GM12878 (cell line): ENCODE measurements at regions not wholly inside any gene's neighbourhood (a gene's known extent, or its start where the extent isn't known, plus 50 kb on each side); places are given as distances from the start of the nearest gene placed in this dataset.

ENCODE experiments used
- ATAC-seq: fragments of 200-7000 bp; cut with Tn5 transposase; 3 replicates; pipeline ENCODE4 v1.9.1; 2020; ENCODE audit warnings: mild to moderate bottlenecking, moderate library complexity
- BruUV-seq: library from RNA; stranded (reverse); fragments of 400-500 nt; replicated peaks from 2 replicates; lab custom pipeline; 2021; lab: Mats Ljungman, UMichigan
- CTCF ChIA-PET: fragments of 300-600 bp; sonication (Branson Sonifier 250); formaldehyde crosslinking; extraction: SDS; loops from one replicate; lab custom pipeline; 2021; ENCODE audit warnings: inconsistent platforms; lab: Yijun Ruan, JAX
- POLR2A ChIA-PET: fragments of 350-600 bp; formaldehyde crosslinking; extraction: SDS; loops from one replicate; lab custom pipeline; 2021; ENCODE audit warnings: inconsistent platforms; lab: Charles Lee
- RAD21 ChIA-PET: fragments of 300-600 bp; sonication (Branson Sonifier 250); formaldehyde crosslinking; loops from one replicate; lab custom pipeline; 2023; ENCODE audit warnings: antibody characterized with exemption; ENCODE audit not compliant: unreplicated experiment; lab: Charles Lee
- SMC1A ChIA-PET: fragments of 300-600 bp; sonication (Branson Sonifier 250); formaldehyde crosslinking; loops from one replicate; lab custom pipeline; 2023; ENCODE audit not compliant: unreplicated experiment, uncharacterized antibody; lab: Charles Lee
- DNase-seq: peaks from one replicate; pipeline ENCODE4 v3.0.0-alpha.2; 2011; ENCODE audit warnings: low read depth, low spot score
- FAIRE-seq: peaks from 3 replicates; lab custom pipeline; 2011; peaks lifted over from hg19 to GRCh38; lab: Jason Lieb, UNC
- H2AFZ ChIP-seq: 2 replicates; pipeline ENCODE4 v1.6.0; 2011; ENCODE audit warnings: low read depth, low read length, control low read depth; ENCODE audit not compliant: control insufficient read depth
- H3K27ac ChIP-seq: 2 replicates; pipeline ENCODE4 v1.5.1; 2011; ENCODE audit warnings: control low read depth; ENCODE audit not compliant: control insufficient read depth, insufficient read depth
- H3K27me3 ChIP-seq, 2 experiments: replicated peaks in 1 of 2; 2 replicates each; pipeline versions ENCODE4 v1.6.0 to v1.6.1; 2011; ENCODE audit warnings: low read length in 1 of 2; ENCODE audit not compliant: control insufficient read depth in 2 of 2, insufficient read depth in 2 of 2
- H3K36me3 ChIP-seq, 2 experiments: 2 replicates each; pipeline ENCODE4 v1.5.1; 2011; ENCODE audit warnings: low read length in 1 of 2; ENCODE audit not compliant: control insufficient read depth in 2 of 2, insufficient read depth in 2 of 2
- H3K4me1 ChIP-seq: 2 replicates; pipeline ENCODE4 v1.6.1; 2011; ENCODE audit warnings: mild to moderate bottlenecking, low read length, moderate library complexity, mixed read lengths; ENCODE audit not compliant: control insufficient read depth, insufficient read depth
- H3K4me2 ChIP-seq: 2 replicates; pipeline ENCODE4 v1.6.0; 2011; ENCODE audit warnings: control low read depth; ENCODE audit not compliant: control insufficient read depth, insufficient read depth
- H3K4me3 ChIP-seq: fragments of 200-600 bp; sonication (generic); 2 replicates; pipeline ENCODE4 v1.5.1; 2016
- H3K79me2 ChIP-seq: 2 replicates; pipeline ENCODE4 v1.6.0; 2011; ENCODE audit warnings: low read length; ENCODE audit not compliant: control insufficient read depth, insufficient read depth
- H3K9ac ChIP-seq: 2 replicates; pipeline ENCODE4 v1.8.0; 2011; ENCODE audit warnings: low read length, control low read depth, mixed read lengths; ENCODE audit not compliant: control insufficient read depth, insufficient read depth
- H3K9me3 ChIP-seq: replicated peaks from 3 replicates; pipeline ENCODE4 v1.5.1; 2011; ENCODE audit warnings: mild to moderate bottlenecking, low read length; ENCODE audit not compliant: control insufficient read depth, insufficient read depth
- H4K20me1 ChIP-seq: 2 replicates; pipeline ENCODE4 v1.6.0; 2011; ENCODE audit not compliant: control insufficient read depth, insufficient read depth
- CBX5 ChIP-seq: sonication (generic); IDR thresholded peaks from 2 replicates; pipeline ENCODE4 v1.6.1; 2016; ENCODE audit warnings: low read depth, moderate library complexity, mild to moderate bottlenecking, inconsistent platforms
- CEBPB ChIP-seq, 2 experiments: fragments of 150-350 bp in 1 of 2; IDR thresholded peaks; 2 replicates each; pipeline ENCODE4 v1.6.1; 2012 to 2014; ENCODE audit warnings: low read depth in 2 of 2, low read length in 2 of 2, borderline replicate concordance in 1 of 2, inconsistent platforms in 1 of 2
- PAX5 ChIP-seq: IDR thresholded peaks from 2 replicates; pipeline ENCODE4 v1.6.1; 2011; ENCODE audit warnings: low read depth, low read length, borderline replicate concordance
- SIN3A ChIP-seq: IDR thresholded peaks from 2 replicates; pipeline ENCODE4 v1.6.1; 2012; ENCODE audit warnings: low read depth, low read length, improper control_type of control experiment
- SMARCA5 ChIP-seq: fragments of 450-650 bp; IDR thresholded peaks from 2 replicates; pipeline ENCODE4 v1.6.1; 2017; ENCODE audit warnings: mild to moderate bottlenecking
- SRF ChIP-seq, 2 experiments: IDR thresholded peaks; 2 replicates each; pipeline ENCODE4 v1.6.1; 2011; ENCODE audit warnings: low read depth in 2 of 2, low read length in 2 of 2, mild to moderate bottlenecking in 1 of 2, moderate library complexity in 1 of 2
- WGBS: methylation state at CpG from one replicate; pipeline ENCODE4 v1.1.6; 2016; ENCODE audit warnings: low lambda C conversion rate; ENCODE audit not compliant: insufficient replicate concordance, insufficient coverage; ENCODE audit errors: missing lambda C conversion rate; 5-methylcytosine and 5-hydroxymethylcytosine counted together
- in situ Hi-C: fragments of 300-500 bp; cut with MboI; formaldehyde crosslinking; loops from 9 replicates; pipeline ENCODE4 v1.14.3; 2018; ENCODE audit warnings: mixed read lengths
- intact Hi-C: fragments of 100-400 bp; cut with micrococcal nuclease; formaldehyde crosslinking; loops from one replicate; pipeline ENCODE4 v1.14.2; 2022; ENCODE audit not compliant: unreplicated experiment
- TF ChIP-seq, protein P1 (sequence below): fragments of 450-650 bp; formaldehyde crosslinking; IDR thresholded peaks from 2 replicates; pipeline ENCODE4 v1.4.0; 2020; ENCODE audit warnings: mild to moderate bottlenecking, moderate library complexity
- TF ChIP-seq, protein P2 (sequence below): fragments of 450-650 bp; IDR thresholded peaks from 2 replicates; pipeline ENCODE4 v1.6.1; 2017; ENCODE audit warnings: mild to moderate bottlenecking, low read depth, inconsistent platforms; ENCODE audit not compliant: poor library complexity, severe bottlenecking
- TF ChIP-seq, protein P3 (sequence below): fragments of 450-650 bp; IDR thresholded peaks from 2 replicates; pipeline ENCODE4 v1.6.1; 2017; ENCODE audit warnings: borderline replicate concordance
- TF ChIP-seq, protein P4 (sequence below): fragments of 450-650 bp; formaldehyde crosslinking; IDR thresholded peaks from 2 replicates; pipeline ENCODE4 v1.4.0; 2022; ENCODE audit warnings: mild to moderate bottlenecking, moderate library complexity

DNA sequence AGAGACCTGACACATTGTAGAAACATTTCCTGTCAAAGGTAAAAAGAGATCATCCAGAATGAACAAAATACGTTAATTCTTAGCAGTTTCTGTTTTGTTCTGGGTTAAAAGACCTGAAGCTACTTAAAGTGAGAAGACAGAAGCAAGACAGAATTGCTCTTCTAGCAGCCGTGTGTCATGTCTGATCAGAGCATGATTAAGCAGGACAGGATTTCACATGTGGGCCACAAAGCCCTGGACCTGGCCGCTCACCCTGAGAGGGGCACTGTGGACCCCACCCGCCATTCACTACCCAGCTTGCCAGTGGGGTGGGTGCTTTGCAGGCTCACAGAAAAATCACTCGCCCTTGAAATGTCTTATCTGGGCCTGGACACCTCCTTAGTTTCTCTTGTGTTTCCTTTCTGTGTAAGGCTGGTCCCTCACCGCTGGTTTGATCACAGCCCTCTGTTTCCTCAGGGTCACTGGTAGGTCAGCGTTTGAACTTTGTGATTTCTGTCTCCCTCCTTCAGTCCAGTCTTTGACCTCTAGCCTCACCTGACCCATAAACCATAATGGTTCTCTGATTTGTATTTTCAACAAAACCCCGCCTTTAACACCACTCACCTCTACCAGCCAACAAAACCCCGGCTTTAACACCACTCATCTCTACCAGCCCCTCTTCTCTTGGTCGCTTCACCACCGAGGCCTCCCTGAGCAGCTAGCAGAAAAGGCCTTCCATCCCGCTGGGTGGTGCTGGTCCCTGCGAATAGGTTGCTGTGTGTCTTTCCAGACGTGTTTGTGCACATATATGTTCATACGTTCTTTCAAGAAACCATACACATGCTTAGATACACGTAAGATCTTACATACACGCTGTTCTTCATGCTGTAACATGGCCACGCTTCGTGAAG is 185.0 kb downstream of the OR4M2 start:
- no peaks in the 10 kb centered on the region for H3K27me3 ChIP-seq
- no peak overlapping the region for H3K4me3 ChIP-seq
- in situ Hi-C loops = no loop called here
- RAD21 ChIA-PET = no interaction called here
- H3K27ac ChIP-seq = no peak overlapping the region
- 38% methylated on average over 19 of the region's 19 CpGs for WGBS
- H4K20me1 ChIP-seq = no peaks in the 10 kb centered on the region
- H3K4me2 ChIP-seq = no peak overlapping the region
- no TSS peak for BruUV-seq
- no peaks in the 10 kb centered on the region for H3K9me3 ChIP-seq
- SMC1A ChIA-PET = no interaction called here
- H3K4me1 ChIP-seq = no peaks in the 10 kb centered on the region
- no peaks in the 10 kb centered on the region for H3K36me3 ChIP-seq
- CTCF ChIA-PET = no interaction called here
- no peak; the same call in 2 of the 3 replicates for ATAC-seq
- intact Hi-C loops = no loop called here
- H3K79me2 ChIP-seq = no peaks in the 10 kb centered on the region
- no peak for DNase-seq
- H3K9ac ChIP-seq = no peak overlapping the region
- no peak overlapping the region for H2AFZ ChIP-seq
- POLR2A ChIA-PET = no interaction called here
- FAIRE-seq = no peak
- TF ChIP-seq, protein P1, sequence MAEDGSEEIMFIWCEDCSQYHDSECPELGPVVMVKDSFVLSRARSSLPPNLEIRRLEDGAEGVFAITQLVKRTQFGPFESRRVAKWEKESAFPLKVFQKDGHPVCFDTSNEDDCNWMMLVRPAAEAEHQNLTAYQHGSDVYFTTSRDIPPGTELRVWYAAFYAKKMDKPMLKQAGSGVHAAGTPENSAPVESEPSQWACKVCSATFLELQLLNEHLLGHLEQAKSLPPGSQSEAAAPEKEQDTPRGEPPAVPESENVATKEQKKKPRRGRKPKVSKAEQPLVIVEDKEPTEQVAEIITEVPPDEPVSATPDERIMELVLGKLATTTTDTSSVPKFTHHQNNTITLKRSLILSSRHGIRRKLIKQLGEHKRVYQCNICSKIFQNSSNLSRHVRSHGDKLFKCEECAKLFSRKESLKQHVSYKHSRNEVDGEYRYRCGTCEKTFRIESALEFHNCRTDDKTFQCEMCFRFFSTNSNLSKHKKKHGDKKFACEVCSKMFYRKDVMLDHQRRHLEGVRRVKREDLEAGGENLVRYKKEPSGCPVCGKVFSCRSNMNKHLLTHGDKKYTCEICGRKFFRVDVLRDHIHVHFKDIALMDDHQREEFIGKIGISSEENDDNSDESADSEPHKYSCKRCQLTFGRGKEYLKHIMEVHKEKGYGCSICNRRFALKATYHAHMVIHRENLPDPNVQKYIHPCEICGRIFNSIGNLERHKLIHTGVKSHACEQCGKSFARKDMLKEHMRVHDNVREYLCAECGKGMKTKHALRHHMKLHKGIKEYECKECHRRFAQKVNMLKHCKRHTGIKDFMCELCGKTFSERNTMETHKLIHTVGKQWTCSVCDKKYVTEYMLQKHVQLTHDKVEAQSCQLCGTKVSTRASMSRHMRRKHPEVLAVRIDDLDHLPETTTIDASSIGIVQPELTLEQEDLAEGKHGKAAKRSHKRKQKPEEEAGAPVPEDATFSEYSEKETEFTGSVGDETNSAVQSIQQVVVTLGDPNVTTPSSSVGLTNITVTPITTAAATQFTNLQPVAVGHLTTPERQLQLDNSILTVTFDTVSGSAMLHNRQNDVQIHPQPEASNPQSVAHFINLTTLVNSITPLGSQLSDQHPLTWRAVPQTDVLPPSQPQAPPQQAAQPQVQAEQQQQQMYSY (CRISPR knock-in tag) = no peak
- TF ChIP-seq SRF (IDR thresholded peaks at IDR 0.05; ENCODE audit: low read depth in 2 of 2, low read length in 2 of 2) (no peak), PAX5 (no peak), CEBPB (IDR thresholded peaks at IDR 0.05; ENCODE audit: borderline replicate concordance in 1 of 2, low read depth in 2 of 2, low read length in 2 of 2) (no peak), SMARCA5 (no peak), SIN3A (no peak), CBX5 (no peak)
- TF ChIP-seq, protein P2, sequence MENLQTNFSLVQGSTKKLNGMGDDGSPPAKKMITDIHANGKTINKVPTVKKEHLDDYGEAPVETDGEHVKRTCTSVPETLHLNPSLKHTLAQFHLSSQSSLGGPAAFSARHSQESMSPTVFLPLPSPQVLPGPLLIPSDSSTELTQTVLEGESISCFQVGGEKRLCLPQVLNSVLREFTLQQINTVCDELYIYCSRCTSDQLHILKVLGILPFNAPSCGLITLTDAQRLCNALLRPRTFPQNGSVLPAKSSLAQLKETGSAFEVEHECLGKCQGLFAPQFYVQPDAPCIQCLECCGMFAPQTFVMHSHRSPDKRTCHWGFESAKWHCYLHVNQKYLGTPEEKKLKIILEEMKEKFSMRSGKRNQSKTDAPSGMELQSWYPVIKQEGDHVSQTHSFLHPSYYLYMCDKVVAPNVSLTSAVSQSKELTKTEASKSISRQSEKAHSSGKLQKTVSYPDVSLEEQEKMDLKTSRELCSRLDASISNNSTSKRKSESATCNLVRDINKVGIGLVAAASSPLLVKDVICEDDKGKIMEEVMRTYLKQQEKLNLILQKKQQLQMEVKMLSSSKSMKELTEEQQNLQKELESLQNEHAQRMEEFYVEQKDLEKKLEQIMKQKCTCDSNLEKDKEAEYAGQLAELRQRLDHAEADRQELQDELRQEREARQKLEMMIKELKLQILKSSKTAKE = no peak
- TF ChIP-seq, protein P3, sequence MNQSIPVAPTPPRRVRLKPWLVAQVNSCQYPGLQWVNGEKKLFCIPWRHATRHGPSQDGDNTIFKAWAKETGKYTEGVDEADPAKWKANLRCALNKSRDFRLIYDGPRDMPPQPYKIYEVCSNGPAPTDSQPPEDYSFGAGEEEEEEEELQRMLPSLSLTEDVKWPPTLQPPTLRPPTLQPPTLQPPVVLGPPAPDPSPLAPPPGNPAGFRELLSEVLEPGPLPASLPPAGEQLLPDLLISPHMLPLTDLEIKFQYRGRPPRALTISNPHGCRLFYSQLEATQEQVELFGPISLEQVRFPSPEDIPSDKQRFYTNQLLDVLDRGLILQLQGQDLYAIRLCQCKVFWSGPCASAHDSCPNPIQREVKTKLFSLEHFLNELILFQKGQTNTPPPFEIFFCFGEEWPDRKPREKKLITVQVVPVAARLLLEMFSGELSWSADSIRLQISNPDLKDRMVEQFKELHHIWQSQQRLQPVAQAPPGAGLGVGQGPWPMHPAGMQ = no peak
- TF ChIP-seq, protein P4, sequence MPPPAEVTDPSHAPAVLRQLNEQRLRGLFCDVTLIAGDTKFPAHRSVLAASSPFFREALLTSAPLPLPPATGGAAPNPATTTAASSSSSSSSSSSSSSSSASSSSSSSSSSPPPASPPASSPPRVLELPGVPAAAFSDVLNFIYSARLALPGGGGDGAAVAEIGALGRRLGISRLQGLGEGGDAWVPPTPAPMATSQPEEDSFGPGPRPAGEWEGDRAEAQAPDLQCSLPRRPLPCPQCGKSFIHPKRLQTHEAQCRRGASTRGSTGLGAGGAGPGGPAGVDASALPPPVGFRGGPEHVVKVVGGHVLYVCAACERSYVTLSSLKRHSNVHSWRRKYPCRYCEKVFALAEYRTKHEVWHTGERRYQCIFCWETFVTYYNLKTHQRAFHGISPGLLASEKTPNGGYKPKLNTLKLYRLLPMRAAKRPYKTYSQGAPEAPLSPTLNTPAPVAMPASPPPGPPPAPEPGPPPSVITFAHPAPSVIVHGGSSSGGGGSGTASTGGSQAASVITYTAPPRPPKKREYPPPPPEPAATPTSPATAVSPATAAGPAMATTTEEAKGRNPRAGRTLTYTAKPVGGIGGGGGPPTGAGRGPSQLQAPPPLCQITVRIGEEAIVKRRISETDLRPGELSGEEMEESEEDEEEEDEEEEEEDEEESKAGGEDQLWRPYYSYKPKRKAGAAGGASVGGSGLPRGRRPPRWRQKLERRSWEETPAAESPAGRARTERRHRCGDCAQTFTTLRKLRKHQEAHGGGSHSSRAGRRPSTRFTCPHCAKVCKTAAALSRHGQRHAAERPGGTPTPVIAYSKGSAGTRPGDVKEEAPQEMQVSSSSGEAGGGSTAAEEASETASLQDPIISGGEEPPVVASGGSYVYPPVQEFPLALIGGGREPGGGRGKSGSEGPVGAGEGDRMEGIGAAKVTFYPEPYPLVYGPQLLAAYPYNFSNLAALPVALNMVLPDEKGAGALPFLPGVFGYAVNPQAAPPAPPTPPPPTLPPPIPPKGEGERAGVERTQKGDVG = no peak
